ENCODE measurements at regions not wholly inside any gene's neighbourhood (a gene's known extent, or its start where the extent isn't known, plus 50 kb on each side); places are given as distances from the start of the nearest gene placed in this dataset.
"Not testable (repeated sequence)": the region's sequence is repeated elsewhere in the genome, so short reads cannot be mapped to it uniquely, and the experiment has no call there.

DNA sequence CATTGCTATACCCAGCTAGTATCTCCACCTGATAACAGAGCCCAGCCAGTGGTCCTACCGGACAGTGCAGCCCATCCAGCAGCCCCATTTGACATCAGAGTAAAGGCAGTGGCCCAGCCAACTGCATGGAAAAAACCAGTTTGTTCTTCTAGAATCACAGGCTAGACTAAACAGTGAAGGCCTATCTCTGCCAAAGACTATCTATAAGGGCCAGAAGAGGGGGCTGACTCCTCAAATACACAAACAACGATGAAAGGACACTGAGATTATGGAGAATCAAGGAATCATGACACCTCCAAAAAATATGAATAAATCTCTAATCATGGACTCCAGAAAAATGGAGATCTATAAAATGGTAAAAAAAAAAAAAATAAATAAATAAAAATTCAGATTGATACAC, 546.4 kb upstream of the HTR2C start:
- no peaks in the 10 kb centered on the region for H3K4me1 Mint-ChIP-seq
- H3K27ac Mint-ChIP-seq = no peak overlapping the region
- no peaks in the 10 kb centered on the region for H3K36me3 Mint-ChIP-seq
- no peak overlapping the region for H3K4me3 Mint-ChIP-seq
- no peak for ATAC-seq
- CTCF ChIA-PET = no interaction called here
- no peaks in the 10 kb centered on the region for H3K27me3 Mint-ChIP-seq
- no peak for DNase-seq
- no peaks in the 10 kb centered on the region for H3K9me3 Mint-ChIP-seq (ENCODE audit: low read depth)

DNA sequence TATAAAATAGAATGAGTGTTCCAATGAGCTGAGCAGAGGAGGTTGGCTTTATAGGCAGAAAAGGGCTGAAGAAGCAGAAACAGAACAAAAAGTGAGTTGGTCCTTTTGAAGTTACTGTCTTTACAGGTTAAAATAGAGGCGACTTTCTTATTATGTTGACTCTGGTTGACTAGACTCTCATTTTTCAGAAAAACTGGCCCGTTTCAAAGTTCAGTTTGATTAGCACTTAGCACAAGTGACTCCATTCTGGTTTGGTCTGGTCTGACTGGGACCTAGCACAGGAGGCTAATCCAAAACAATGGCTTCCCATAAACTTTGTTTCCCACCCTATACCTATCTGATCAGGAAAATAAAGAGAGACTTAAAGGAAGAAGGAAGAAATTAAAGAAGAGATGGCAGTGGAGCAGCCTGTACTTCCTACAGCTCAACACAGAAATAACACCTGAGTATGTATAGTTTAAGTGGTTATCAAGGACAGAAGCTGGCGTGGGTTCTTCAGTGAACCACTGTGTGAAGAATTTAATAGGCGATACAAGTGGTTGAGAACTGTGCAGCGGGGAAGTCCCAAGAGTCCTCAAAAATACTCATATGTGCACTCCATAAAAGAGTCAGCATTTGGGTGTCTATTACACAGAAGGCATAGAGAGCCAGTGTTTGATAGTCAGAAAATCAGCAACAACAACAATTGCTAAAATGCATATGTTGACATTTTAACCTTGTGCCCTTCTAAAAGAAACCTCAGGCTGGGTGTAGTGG, 554.8 kb upstream of the HTR2C start:
- ATAC-seq = no peak
- CTCF ChIA-PET = interaction anchor here (0.6 kb wide), 1 partner anchor 29 kb away, joined by 3 read pairs; no protein-coding TSS in a partner anchor
- H3K27ac Mint-ChIP-seq = no peak overlapping the region
- no peaks in the 10 kb centered on the region for H3K4me1 Mint-ChIP-seq
- no peak for DNase-seq
- no peak overlapping the region for H3K4me3 Mint-ChIP-seq
- no peaks in the 10 kb centered on the region for H3K27me3 Mint-ChIP-seq
- H3K9me3 Mint-ChIP-seq (ENCODE audit: low read depth) = no peaks in the 10 kb centered on the region
- H3K36me3 Mint-ChIP-seq = no peaks in the 10 kb centered on the region

DNA sequence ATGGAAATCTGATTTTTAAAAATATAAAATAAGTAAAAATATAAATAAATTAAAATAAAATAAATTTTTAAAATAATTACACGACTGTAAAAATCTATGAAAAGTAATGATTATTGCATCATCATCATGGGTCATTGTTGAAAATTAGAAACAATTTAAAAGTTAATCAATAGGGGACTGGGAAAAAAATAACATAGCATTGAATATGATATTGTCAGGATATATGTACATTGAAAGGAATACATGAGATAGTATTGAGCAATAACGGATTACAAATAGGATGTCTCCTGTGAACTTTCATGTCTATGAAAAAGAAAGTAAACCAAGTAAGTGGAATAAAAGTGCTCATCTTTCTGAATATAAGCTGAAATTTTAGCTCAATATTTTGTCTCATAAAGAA, 566.8 kb upstream of the HTR2C start:
- Mint-ChIP-seq H3K9me3 (ENCODE audit: low read depth) (no peaks in the 10 kb centered on the region), H3K4me1 (no peaks in the 10 kb centered on the region), H3K36me3 (no peaks in the 10 kb centered on the region), H3K4me3 (no peak overlapping the region), H3K27ac (no peak overlapping the region), H3K27me3 (no peaks in the 10 kb centered on the region)
- CTCF ChIA-PET = no interaction called here
- DNase-seq = no peak
- ATAC-seq = no peak

DNA sequence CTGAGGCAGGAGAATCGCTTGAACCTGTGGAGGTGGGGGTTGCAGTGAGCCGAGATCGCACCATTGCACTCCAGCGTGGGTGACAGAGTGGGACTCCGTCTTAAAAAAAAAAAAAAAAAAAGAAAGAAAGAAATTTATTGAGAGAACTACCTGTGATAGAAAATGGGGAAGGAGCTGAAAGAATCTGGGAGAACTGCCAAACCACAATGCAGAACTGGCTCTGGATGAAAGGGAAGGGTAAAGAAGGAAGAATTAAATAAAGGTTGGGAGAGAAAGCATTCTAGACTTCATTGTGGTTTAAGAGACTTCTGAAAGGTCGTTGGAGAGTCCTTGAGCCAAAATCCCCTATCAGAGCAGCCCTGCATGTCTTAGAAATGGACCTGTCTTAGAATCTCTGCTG, 567.9 kb upstream of the HTR2C start:
- no peaks in the 10 kb centered on the region for H3K36me3 Mint-ChIP-seq
- H3K27ac Mint-ChIP-seq = no peak overlapping the region
- no peaks in the 10 kb centered on the region for H3K27me3 Mint-ChIP-seq
- no peak for DNase-seq
- no peak overlapping the region for H3K4me3 Mint-ChIP-seq
- no peaks in the 10 kb centered on the region for H3K4me1 Mint-ChIP-seq
- no peak for ATAC-seq
- CTCF ChIA-PET = no interaction called here
- no peaks in the 10 kb centered on the region for H3K9me3 Mint-ChIP-seq (ENCODE audit: low read depth)

GRCh38 chrX:114006664-114007063, 577.2 kb upstream of the HTR2C start:
- H3K9me3 Mint-ChIP-seq (ENCODE audit: low read depth) = peaks cover 4% of the 10 kb centered on the region
- no peak overlapping the region for H3K27ac Mint-ChIP-seq
- no peak for ATAC-seq
- no peaks in the 10 kb centered on the region for H3K27me3 Mint-ChIP-seq
- no peak overlapping the region for H3K4me3 Mint-ChIP-seq
- H3K36me3 Mint-ChIP-seq = no peaks in the 10 kb centered on the region
- DNase-seq = no peak
- no peaks in the 10 kb centered on the region for H3K4me1 Mint-ChIP-seq
- CTCF ChIA-PET = no interaction called here

GRCh38 chrX:113996781-113997180, 587.1 kb upstream of the HTR2C start:
- H3K36me3 Mint-ChIP-seq = no peaks in the 10 kb centered on the region
- H3K4me3 Mint-ChIP-seq = no peak overlapping the region
- ATAC-seq (no peak), DNase-seq (no peak)
- peaks cover 4% of the 10 kb centered on the region for H3K9me3 Mint-ChIP-seq (ENCODE audit: low read depth)
- H3K4me1 Mint-ChIP-seq = no peaks in the 10 kb centered on the region
- H3K27ac Mint-ChIP-seq = no peak overlapping the region
- CTCF ChIA-PET = no interaction called here
- H3K27me3 Mint-ChIP-seq = no peaks in the 10 kb centered on the region

GRCh38 chrX:113991720-113992119, 592.2 kb upstream of the HTR2C start:
- CTCF ChIA-PET; H3K27me3 Mint-ChIP-seq; H3K36me3 Mint-ChIP-seq; ATAC-seq; H3K4me3 Mint-ChIP-seq; H3K27ac Mint-ChIP-seq; H3K4me1 Mint-ChIP-seq; H3K9me3 Mint-ChIP-seq (ENCODE audit: low read depth); DNase-seq: not testable (repeated sequence)

GRCh38 chrX:113990669-113991068, 593.2 kb upstream of the HTR2C start:
- H3K4me1 Mint-ChIP-seq; H3K36me3 Mint-ChIP-seq; H3K27ac Mint-ChIP-seq; DNase-seq; CTCF ChIA-PET; ATAC-seq; H3K4me3 Mint-ChIP-seq; H3K27me3 Mint-ChIP-seq; H3K9me3 Mint-ChIP-seq (ENCODE audit: low read depth): not testable (repeated sequence)

- H3K4me3 Mint-ChIP-seq; ATAC-seq; H3K27me3 Mint-ChIP-seq; CTCF ChIA-PET; H3K27ac Mint-ChIP-seq; H3K4me1 Mint-ChIP-seq; H3K9me3 Mint-ChIP-seq (ENCODE audit: low read depth); DNase-seq; H3K36me3 Mint-ChIP-seq: not testable (repeated sequence)
Observed at GRCh38 chrX:113988315-113988935, 595.5 kb upstream of the HTR2C start.

GRCh38 chrX:113986427-113986826, 597.5 kb upstream of the HTR2C start:
- Mint-ChIP-seq H3K27me3 (no peaks in the 10 kb centered on the region), H3K27ac (no peak overlapping the region), H3K4me1 (no peaks in the 10 kb centered on the region), H3K4me3 (no peak overlapping the region), H3K36me3 (no peaks in the 10 kb centered on the region), H3K9me3 (ENCODE audit: low read depth) (no peaks in the 10 kb centered on the region)
- ATAC-seq (no peak), DNase-seq (no peak)
- CTCF ChIA-PET = no interaction called here

GRCh38 chrX:113982766-113983165, 601.1 kb upstream of the HTR2C start:
- H3K4me3 Mint-ChIP-seq = no peak overlapping the region
- no peak overlapping the region for H3K27ac Mint-ChIP-seq
- no peak for DNase-seq
- H3K36me3 Mint-ChIP-seq = no peaks in the 10 kb centered on the region
- CTCF ChIA-PET = no interaction called here
- H3K9me3 Mint-ChIP-seq (ENCODE audit: low read depth) = no peaks in the 10 kb centered on the region
- H3K4me1 Mint-ChIP-seq = no peaks in the 10 kb centered on the region
- H3K27me3 Mint-ChIP-seq = no peaks in the 10 kb centered on the region
- ATAC-seq = no peak

DNA sequence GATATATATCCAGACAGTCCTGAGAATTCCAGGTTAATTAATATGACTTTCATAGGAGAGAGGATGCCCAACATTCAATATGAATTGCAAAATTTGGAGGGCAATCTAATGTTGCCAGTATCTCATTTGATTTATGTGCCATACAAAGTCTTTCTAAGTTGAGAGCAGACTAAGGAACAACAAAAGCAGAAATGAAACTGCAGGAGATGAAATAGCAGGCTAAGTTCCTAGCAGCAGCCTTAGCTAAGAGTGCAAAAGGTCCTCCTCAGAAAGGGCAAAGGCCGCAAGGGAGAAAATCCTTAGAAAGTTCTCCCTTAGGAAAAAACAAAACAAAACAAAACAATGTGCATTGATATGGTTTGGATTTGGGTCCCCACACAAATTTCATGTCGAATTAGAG, 602.9 kb upstream of the HTR2C start:
- ATAC-seq = no peak
- Mint-ChIP-seq H3K27ac (no peak overlapping the region), H3K4me1 (no peaks in the 10 kb centered on the region), H3K9me3 (ENCODE audit: low read depth) (no peaks in the 10 kb centered on the region), H3K27me3 (no peaks in the 10 kb centered on the region), H3K36me3 (no peaks in the 10 kb centered on the region), H3K4me3 (no peak overlapping the region)
- CTCF ChIA-PET = no interaction called here
- no peak for DNase-seq

DNA sequence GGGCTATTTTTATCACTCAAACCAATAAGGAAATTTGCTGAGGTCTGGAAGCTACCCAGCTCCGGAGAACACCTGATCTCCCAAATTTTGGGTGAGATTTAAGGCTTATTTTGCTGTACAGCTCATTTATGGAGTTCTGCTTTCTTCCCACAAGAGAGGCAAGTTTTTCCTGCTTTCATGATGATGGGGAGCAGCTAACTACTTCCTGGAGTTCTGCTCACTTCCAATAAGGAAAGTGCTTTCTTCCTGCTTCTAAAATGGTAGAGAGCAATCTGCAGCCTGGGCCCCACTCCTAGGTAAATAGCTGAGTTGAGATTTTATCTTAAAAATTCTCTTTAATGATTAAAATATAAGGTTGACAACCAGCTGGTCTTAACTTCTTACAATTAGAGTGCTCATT, 606.0 kb upstream of the HTR2C start:
- Mint-ChIP-seq H3K27me3 (no peaks in the 10 kb centered on the region), H3K9me3 (ENCODE audit: low read depth) (no peaks in the 10 kb centered on the region), H3K36me3 (no peaks in the 10 kb centered on the region), H3K4me3 (no peak overlapping the region), H3K4me1 (no peaks in the 10 kb centered on the region), H3K27ac (no peak overlapping the region)
- CTCF ChIA-PET = no interaction called here
- ATAC-seq (no peak), DNase-seq (no peak)

DNA sequence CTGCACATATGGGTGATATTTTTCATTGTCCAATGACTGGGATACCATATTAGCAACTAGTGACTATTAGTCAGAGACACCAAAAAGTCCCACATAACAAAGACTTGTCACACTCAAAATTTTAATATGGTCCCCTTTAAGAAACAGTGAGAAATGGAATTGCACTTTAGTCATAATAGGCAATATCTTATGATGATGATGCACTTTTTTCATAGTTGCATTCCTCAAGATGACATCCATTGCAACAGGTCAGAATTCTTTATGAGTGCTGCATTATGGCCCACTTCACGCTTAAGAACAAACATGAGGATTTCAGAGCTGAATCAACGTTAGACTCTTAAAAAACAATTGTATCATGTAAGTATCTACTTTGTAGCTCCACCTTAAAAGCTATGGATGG, 608.4 kb upstream of the HTR2C start:
- H3K9me3 Mint-ChIP-seq (ENCODE audit: low read depth) = peaks cover 2% of the 10 kb centered on the region
- CTCF ChIA-PET = no interaction called here
- H3K4me1 Mint-ChIP-seq = no peaks in the 10 kb centered on the region
- no peaks in the 10 kb centered on the region for H3K36me3 Mint-ChIP-seq
- ATAC-seq (no peak), DNase-seq (no peak)
- no peak overlapping the region for H3K27ac Mint-ChIP-seq
- H3K4me3 Mint-ChIP-seq = no peak overlapping the region
- H3K27me3 Mint-ChIP-seq = no peaks in the 10 kb centered on the region

Measured in activated CD8-positive, alpha-beta memory T cell treated with anti-CD3 and anti-CD28 coated beads, Interleukin-2, amount 10 ng/mL, durations not matched to agents 7 days and 5 days (primary cell).